ENCODE measurements at regions not wholly inside any gene's neighbourhood (a gene's known extent, or its start where the extent isn't known, plus 50 kb on each side); places are given as distances from the start of the nearest gene placed in this dataset.

GRCh38 chr4:160716551-160716950 lies 1447.2 kb downstream of the FSTL5 start:
- Mint-ChIP-seq H3K27me3 (no peaks in the 10 kb centered on the region), H3K27ac (no peak overlapping the region), H3K4me1 (no peaks in the 10 kb centered on the region), H3K9me3 (ENCODE audit: insufficient read depth) (no peaks in the 10 kb centered on the region), H3K4me3 (no peak overlapping the region)
- H3K4me3 ChIP-seq (ENCODE audit: control extremely low read depth in 1 of 5, extremely low read depth in 1 of 5, insufficient read depth in 1 of 5, low read depth in 2 of 5, low read length in 4 of 5), result no peak overlapping the region
- H3K79me2 ChIP-seq (ENCODE audit: control insufficient read depth, insufficient read depth, low read length), result no peaks in the 10 kb centered on the region
- H3K9ac ChIP-seq (ENCODE audit: low read length), result no peak overlapping the region
- ChIA-PET POLR2A (no interaction called here), CTCF (interaction anchor here (0.8 kb wide), 1 partner anchor 16 kb away, joined by 3 read pairs; no protein-coding TSS in a partner anchor)
- no peak overlapping the region for H2AFZ ChIP-seq (ENCODE audit: insufficient read depth, low read depth, low read length, poor library complexity, severe bottlenecking)
- WGBS (ENCODE audit: insufficient coverage), result 92% methylated on average over 1 of the region's 2 CpGs
- no peaks in the 10 kb centered on the region for H4K20me1 ChIP-seq (ENCODE audit: control insufficient read depth, insufficient read depth, low read length, poor library complexity, severe bottlenecking)
- no peaks in the 10 kb centered on the region for H3K27me3 ChIP-seq (replicated peaks in 1 of 4; ENCODE audit: control extremely low read depth in 1 of 4, control insufficient read depth in 3 of 4, insufficient read depth in 4 of 4, low read length in 3 of 4)
- TF ChIP-seq EZH2 (IDR thresholded peaks at IDR 0.05; ENCODE audit: borderline replicate concordance, insufficient read depth, low read depth, low read length, poor library complexity, severe bottlenecking) (no peak), CTCF (IDR thresholded peaks at IDR 0.05) (no peak)
- H3K4me2 ChIP-seq (replicated peaks; ENCODE audit: low read depth, low read length, poor library complexity, severe bottlenecking), result no peak overlapping the region
- H3K4me1 ChIP-seq (ENCODE audit: control insufficient read depth in 2 of 2, insufficient read depth in 2 of 2, low read length in 2 of 2), result no peaks in the 10 kb centered on the region
- no peak overlapping the region for H3K27ac ChIP-seq (ENCODE audit: low read length in 2 of 2)
- peaks cover 0 to 4% (median 0%) of the 10 kb centered on the region in 3 donors for H3K9me3 ChIP-seq (ENCODE audit: control extremely low read depth in 1 of 3, control insufficient read depth in 2 of 3, insufficient read depth in 1 of 3, low read length in 2 of 3)
- intact Hi-C loops (cut with micrococcal nuclease), result no loop called here
- H3K36me3 ChIP-seq (replicated peaks in 1 of 2; ENCODE audit: control extremely low read depth in 1 of 2, control insufficient read depth in 1 of 2, extremely low read depth in 1 of 2, insufficient read depth in 2 of 2, low read length in 1 of 2), result no peaks in the 10 kb centered on the region
- DNase-seq (no peak), ATAC-seq (ENCODE audit: low read depth) (no peak)

- no CpG with 5 or more reads among the region's 2 CpGs for WGBS (ENCODE audit: insufficient coverage)
- POLR2A ChIA-PET, result no interaction called here
- H3K27ac ChIP-seq (ENCODE audit: low read length in 2 of 2), result no peak overlapping the region
- H3K9ac ChIP-seq (ENCODE audit: low read length), result no peak overlapping the region
- no peaks in the 10 kb centered on the region for H3K27me3 ChIP-seq (replicated peaks in 1 of 4; ENCODE audit: control extremely low read depth in 1 of 4, control insufficient read depth in 3 of 4, insufficient read depth in 4 of 4, low read length in 3 of 4)
- H3K27ac Mint-ChIP-seq, result no peak overlapping the region
- H3K9me3 Mint-ChIP-seq (ENCODE audit: insufficient read depth), result no peaks in the 10 kb centered on the region
- no peaks in the 10 kb centered on the region for H3K79me2 ChIP-seq (ENCODE audit: control insufficient read depth, insufficient read depth, low read length)
- H4K20me1 ChIP-seq (ENCODE audit: control insufficient read depth, insufficient read depth, low read length, poor library complexity, severe bottlenecking), result no peaks in the 10 kb centered on the region
- H3K4me2 ChIP-seq (replicated peaks; ENCODE audit: low read depth, low read length, poor library complexity, severe bottlenecking), result no peak overlapping the region
- no peak overlapping the region for H2AFZ ChIP-seq (ENCODE audit: insufficient read depth, low read depth, low read length, poor library complexity, severe bottlenecking)
- CTCF ChIA-PET, result no interaction called here
- no peaks in the 10 kb centered on the region for H3K36me3 ChIP-seq (replicated peaks in 1 of 2; ENCODE audit: control extremely low read depth in 1 of 2, control insufficient read depth in 1 of 2, extremely low read depth in 1 of 2, insufficient read depth in 2 of 2, low read length in 1 of 2)
- no peak overlapping the region for H3K4me3 Mint-ChIP-seq
- no peak for TF ChIP-seq EZH2 (IDR thresholded peaks at IDR 0.05; ENCODE audit: borderline replicate concordance, insufficient read depth, low read depth, low read length, poor library complexity, severe bottlenecking)
- no peak for TF ChIP-seq CTCF (IDR thresholded peaks at IDR 0.05)
- no peaks in the 10 kb centered on the region for H3K4me1 Mint-ChIP-seq
- peaks cover 0 to 4% (median 0%) of the 10 kb centered on the region in 3 donors for H3K9me3 ChIP-seq (ENCODE audit: control extremely low read depth in 1 of 3, control insufficient read depth in 2 of 3, insufficient read depth in 1 of 3, low read length in 2 of 3)
- no peak overlapping the region for H3K4me3 ChIP-seq (ENCODE audit: control extremely low read depth in 1 of 5, extremely low read depth in 1 of 5, insufficient read depth in 1 of 5, low read depth in 2 of 5, low read length in 4 of 5)
- DNase-seq, result no peak
- ATAC-seq (ENCODE audit: low read depth), result no peak
- no peaks in the 10 kb centered on the region for H3K27me3 Mint-ChIP-seq
- intact Hi-C loops (cut with micrococcal nuclease), result no loop called here
- no peaks in the 10 kb centered on the region for H3K4me1 ChIP-seq (ENCODE audit: control insufficient read depth in 2 of 2, insufficient read depth in 2 of 2, low read length in 2 of 2)
Observed at GRCh38 chr4:160717848-160718247, 1446.0 kb downstream of the FSTL5 start.

All from B cell (primary cell).